ENCODE measurements at regions not wholly inside any gene's neighbourhood (a gene's known extent, or its start where the extent isn't known, plus 50 kb on each side); places are given as distances from the start of the nearest gene placed in this dataset.
A peak's percentile ranks its signal among the peaks of the same experiment; 100 is the strongest.

DNA sequence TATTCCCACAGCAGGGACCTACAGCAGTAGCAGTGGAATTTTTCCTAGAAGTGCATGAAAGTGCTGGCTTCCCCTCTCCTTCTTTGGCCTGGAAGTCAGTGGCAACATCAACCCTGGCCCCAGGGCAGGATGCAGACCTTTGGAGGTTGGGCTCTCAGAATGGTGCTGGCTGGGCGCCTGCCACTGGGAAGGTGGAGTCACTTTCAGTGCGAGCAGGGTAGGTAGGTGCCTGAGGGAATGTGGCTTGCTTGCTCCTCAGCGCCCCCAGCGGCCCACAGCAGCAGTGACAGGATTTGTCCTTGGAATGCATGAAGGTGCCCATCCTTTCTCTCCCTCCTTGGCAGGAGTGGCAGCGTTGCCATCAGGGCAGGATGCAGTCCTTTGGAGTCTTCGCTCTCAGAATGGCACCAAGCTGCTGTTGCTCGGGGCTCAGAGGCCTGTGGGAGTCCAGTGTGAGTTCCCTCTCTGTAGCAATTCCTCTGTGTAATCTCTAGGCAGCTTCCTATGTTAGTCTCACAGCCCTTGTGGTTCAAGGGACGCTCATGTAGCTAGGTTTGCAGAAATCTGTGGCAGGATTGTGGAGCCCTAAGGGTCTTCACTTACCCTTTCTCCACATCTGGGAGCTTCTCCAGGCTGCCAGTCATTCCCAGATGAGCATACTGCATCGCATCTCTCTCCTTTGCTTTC, 354.4 kb upstream of the DACH1 start:
- peak; percentile 8 for DNase-seq (ENCODE audit: low spot score)

DNA sequence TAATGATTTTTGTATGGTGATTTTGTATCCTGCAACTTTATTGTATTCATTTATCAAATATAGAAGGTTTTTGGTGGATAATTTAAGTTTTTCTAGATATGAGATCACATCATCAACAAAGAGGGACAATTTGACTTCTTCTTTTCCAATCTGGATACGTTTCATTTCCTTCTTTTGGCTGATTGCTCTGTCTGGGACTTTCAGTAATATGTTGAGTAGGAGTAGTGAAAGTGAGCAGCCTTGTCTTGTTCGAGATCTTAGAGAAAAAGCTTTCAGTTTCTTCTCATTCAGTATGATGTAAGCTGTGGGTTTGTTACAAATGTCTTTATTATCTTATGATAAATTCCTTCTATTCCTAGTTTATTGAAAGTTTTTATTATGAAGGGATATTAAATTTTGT, 352.0 kb upstream of the DACH1 start:
- no peak for DNase-seq (ENCODE audit: low spot score)

DNA sequence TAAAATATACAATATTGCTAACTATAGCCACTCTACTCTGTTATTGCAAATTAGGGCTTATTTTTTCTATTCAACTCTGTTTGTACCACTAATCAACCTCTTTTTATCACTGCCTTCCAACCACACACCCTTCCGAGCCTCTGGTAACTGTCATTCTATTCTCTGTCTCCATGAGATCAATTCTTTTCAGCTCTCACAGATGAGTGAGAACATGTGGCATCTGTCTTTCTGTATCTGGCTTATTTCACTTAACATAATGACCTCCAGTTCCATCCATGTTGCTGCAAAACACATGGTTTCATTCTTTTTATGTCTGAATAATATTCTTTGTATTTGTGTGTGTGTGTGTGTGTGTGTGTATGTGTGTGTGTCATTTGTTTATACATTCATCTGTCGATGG, 350.1 kb upstream of the DACH1 start:
- DNase-seq (ENCODE audit: low spot score), result no peak

DNA sequence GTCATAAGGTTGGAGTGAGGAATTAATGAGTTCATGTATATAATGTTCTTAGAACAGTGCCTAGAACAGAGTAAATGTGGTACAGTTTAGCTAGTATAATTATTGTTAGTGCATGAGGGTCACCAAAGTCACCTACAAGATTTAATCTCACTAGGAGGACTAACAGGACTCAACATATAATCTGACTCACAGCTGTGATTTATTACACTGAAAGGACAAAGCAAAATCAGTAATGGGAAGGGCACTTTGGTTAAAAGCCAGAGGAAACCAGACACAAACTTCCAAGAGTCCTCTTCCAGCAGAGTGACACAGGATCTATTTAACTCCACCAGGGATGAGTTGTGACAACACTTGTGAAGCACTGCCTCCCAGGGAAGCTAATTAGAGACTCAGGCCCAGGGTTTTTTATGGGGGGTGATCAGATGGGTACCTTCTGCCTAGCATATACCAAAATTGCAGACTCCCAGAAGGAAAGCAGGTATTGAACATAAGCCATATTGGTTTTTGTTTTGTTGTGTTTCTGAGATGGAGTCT, 341.2 kb upstream of the DACH1 start:
- DNase-seq (ENCODE audit: low spot score), result no peak

DNA sequence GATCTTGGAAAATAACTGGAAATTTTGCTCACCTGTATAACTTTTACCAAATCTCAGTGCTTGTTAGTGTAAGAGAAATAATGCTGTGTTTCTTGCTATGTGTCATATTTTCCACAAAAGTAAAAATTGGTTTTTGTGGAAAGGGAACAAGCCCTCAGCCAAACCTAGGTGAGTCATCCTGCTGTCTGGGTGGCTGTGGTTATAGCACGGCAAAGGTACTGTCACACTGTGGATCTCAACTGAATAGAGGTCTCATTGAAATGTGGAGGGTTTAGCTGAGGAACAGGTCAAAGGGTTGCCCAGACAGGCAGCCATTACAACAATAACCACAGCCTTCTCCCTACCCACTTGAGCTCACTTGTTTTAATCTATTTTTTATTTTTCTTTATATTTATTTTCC, 338.8 kb upstream of the DACH1 start:
- peak; percentile 11 for DNase-seq (ENCODE audit: low spot score)

DNA sequence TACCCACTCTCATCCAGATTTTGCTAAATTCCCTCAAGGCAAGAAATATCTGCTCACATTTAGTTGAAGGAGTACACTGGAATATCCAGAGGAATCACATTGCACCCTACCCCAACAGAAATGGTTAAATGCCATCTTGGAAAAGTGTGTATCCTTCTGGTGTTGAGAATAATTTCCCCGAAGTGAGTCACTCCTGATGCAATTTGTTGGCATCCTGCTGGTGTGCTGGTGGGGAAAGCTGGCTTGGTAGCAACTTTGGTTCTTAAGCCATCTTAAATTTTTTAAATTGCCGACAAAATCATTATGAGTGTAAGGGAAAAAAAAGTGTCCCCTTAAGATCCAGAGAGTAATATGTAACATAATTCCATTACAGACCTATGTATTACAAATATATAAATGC, 337.3 kb upstream of the DACH1 start:
- DNase-seq (ENCODE audit: low spot score), result peak; percentile 32

DNA sequence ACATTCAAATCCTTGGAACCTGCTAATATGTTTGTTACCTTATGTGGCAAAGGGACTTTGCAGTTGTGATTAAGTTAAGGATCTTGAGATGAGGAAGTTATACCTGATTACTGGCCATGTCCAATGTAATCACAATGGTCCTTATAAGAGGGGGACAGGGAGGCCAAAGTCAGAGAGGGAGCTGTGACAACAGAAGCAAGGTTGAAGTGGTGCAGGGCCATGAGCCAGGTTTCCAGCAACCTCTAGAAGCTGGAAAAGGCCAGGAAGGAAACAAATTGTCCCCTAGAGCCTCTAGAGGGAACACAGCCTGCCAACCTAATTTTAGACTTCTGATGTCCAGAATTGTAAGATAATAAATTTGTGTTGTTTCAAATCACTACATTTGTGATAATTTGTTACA, 334.7 kb upstream of the DACH1 start:
- DNase-seq (ENCODE audit: low spot score), result no peak

DNA sequence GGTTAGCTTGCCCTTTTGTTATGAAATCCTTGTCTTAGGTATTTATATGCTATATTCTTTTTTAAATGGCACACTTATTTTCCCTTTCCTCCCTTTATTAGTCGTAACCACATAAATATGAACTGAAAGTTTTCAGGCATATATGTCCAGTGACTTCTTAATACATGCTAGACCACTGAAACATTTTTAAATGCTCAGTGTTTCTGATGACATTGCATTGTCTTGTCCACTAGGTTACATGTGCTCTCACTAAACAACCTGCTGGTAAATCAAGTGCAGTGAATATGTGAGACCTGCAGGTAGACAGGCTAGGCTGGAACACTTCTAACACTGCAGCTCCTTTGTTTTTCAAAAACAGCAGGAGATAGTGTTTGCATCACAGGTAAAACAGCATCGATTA, 332.6 kb upstream of the DACH1 start:
- DNase-seq (ENCODE audit: low spot score), result no peak

DNA sequence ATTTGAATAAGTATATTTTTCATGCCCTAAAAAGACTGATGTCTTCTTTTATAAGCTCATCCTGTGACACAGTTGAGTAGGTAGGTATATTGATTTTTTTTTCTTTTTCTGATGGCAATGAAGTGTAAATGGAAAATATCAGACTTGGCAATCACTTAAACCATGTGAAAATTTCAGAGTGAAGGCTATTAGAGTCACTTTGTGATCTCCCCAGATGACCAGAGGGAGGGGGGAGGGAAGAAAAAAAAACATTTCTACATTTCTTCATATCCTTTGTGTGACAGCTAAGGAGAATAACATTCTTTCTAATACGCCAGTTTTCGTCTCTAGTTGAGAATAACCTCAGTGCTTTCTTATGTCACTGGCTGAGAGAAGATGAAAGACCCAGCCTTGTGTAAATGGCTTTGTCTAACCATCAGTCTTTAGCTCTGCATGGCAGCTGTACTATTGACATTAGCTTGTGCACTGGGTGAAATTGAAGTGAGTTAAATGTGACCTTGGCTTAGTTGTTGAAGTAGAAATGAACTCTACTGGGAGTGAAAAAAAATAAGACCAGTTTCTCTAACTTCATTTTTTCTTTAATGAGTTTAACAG, 332.1 kb upstream of the DACH1 start:
- no peak for DNase-seq (ENCODE audit: low spot score)

DNA sequence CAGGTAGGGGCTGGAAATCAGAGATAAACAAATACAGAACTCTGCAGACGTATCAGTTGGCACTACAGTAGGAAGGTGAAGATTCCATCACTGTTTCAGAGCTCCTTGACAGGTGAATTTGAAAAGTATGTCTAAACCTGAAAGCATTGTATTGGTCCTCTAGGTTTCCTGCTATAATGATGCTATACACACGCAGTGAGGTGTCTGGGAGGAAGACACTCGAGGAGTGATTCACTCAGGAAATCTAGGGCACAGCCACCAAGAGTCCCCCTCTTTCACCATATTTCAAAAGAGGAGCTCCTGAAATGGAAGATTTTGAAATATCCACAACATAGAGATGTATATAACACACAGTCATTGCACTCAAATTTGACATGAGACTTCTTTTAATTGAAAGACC, 331.0 kb upstream of the DACH1 start:
- DNase-seq (ENCODE audit: low spot score), result no peak

DNA sequence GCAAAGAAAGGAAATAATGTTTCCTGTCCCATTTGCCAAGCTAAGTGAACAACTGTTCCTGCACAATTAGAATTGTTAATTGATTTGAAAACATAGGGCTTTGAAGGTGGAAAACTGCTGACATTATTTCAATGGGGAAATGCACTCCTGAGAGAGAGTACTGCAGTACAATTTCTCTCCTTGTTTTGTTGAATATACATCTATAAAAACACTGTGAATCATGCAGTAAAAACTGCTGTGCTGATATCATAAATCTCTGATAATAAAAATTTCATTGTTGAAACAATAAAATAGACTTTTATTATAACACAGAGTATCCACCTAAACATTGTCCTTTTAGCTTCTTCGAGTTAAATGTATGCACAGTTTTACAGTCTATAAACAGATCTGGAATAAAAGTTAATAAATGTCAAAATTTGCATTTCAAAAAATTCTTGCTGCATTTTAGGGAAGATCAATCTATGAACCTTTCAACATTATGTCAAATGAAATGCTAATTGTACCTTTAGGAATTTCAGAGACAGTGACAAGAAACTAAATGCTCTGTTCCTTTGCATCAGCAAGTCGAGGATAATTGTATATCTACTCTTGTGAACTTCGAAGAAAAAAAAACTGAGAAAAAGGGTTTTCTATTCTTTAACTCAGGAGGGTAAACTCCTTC, 328.2 kb upstream of the DACH1 start:
- DNase-seq (ENCODE audit: low spot score), result no peak

DNA sequence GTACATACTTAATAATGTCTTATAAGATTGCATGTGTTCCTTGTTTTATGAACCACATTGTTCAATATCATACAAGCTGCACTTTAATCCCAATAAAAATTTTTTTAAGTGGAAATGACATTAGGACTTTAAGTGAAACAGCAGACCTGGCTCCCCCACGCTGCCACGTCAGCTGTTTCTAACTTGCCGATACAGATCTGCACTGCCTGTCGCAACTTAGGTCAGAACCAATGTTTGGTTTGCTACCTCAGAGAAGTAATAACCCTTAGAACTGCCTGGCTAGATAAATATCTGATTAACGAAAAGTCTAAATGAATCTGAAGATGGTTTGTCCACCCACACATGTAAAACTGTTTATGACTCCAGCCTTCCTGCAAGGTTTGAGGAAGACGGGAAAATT, 327.5 kb upstream of the DACH1 start:
- peak; percentile 11 for DNase-seq (ENCODE audit: low spot score)

DNA sequence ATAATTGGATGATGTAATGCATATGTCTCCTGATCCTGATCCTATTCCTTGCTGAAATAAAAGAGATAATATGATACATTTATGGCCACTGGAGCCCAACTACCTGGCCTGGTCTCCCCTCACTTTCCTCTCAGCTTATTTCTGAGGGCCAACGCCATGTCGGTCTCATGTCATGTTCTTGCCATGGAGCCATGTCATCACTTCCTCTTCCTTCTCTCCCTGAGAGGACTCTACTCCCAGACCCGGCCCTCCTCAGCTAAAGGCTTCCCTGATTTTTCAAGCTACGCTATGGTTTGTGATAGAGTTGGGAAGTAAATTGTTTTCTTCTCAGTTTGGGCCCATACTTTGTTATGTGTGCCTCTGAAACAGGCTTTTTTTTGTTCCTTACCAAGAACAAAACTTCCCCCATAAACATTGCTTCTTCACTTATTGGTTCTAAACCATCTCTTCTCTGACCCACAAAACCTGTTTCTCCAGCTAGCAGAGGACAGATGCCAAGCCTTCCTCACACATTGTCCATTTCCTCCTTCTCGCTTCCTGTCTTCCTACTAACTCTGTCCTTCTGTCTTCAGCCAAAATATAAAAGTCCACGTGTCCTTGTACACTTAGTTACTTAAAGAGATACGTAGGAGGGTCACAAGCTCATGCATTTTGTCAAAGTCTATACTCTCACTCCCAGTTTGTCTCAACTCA, 319.9 kb upstream of the DACH1 start:
- DNase-seq (ENCODE audit: low spot score), result no peak

DNA sequence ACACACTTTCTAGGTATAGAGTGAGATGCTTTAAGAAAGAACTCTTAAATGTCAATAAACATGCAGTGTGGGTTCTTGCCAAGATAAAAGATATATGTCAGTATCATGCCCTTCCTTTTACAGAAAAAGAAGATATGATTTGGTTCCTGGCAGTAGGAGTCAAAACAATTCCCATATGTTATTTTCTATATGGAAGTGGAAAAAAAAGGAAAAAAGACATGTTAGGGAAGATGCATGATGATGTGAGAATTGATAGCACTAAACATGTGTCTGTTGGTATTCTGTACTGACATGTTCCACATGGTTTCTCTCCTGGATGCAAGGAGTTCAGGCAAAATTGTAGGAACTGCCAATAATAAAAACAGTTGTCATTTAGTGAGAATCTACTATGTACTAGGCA, 318.8 kb upstream of the DACH1 start:
- no peak for DNase-seq (ENCODE audit: low spot score)

DNA sequence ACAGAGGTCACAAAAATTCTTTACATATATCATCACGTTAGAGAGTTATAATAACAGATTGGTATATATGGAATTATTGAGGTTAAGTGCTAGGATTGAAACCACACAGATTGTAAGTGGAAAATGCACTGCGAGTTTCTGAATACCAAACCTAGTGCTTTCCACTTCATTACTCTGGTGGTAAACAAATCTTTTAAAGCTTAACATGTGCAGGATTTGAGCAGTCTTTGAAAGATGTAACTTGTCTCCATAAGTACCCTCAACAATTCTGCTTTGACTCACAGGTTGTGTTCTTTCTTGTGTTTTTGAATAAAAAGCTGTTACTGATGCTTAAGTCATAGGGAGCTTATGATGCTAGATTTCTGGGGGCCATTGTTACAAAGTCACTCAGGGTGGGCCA, 314.7 kb upstream of the DACH1 start:
- no peak for DNase-seq (ENCODE audit: low spot score)

DNA sequence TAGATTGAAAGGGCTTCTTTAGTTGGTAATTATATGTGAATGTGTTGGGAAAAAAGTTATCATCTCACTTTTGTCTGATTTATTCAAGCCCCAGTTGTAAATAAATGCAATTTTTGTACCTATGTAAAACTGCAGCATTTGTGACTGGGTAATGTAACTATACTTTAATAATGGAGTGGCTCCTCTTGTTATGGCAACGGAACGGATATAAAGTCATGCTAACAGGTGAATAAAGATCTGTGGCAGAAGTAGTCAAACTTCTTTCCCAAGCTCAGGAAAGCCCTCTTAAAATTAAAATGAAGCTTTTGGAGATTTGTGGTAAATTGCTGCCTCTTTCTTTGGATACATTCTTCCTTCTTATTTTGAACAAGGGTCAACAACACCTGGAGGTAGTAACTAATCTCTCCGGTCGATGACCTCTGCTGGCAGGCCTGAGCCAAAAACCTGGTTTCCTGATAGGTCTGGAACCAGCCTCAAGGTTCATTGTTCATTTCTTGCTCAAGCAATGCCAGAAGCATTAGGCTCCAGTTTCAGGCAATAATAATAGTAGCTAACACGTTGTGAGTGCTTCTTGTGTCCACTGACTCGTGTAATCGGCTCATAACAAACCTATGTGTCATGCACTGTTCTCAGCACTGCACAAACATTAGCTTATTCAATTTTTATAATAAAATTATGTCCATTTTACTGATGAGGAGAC, 313.4 kb upstream of the DACH1 start:
- DNase-seq (ENCODE audit: low spot score), result no peak

DNA sequence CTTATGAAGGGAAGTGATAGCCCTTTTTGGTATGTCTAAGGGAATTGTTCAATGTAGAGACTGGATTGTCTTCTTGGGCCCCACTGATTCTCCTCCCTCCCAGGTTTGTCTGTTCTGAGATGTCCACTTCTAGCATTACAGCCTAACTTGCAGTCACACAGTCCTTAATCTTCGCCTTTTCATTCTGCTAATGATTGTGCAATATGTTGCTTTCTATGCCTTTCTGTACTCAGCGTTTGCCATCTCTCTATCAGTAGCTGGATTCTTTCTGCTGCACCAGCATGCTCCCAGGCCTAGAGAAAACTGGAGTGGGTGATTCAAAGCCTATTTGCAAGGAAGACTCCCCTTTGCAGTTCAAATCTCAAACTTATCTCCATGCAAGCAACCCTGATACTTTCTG, 307.5 kb upstream of the DACH1 start:
- no peak for DNase-seq (ENCODE audit: low spot score)

DNA sequence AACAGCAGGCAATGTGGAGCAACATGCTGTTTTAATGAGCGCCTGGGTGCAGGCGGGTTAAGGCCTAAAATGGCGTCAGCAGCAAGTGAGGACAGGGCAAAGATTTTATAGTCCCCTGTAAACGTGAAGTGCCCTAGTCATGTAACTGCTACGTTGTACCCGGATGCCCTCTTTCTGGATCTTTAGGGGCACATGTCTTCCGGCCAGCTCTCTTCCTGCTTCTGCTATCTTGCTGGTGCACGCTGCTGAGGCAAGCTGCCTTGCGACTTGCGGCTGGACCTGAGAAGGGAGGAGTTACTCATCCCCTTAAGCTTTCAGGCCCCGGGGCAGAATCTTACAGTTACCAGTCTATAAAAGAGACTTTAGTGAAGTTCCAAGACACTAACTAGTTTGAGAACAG, 303.6 kb upstream of the DACH1 start:
- no peak for DNase-seq (ENCODE audit: low spot score)

DNA sequence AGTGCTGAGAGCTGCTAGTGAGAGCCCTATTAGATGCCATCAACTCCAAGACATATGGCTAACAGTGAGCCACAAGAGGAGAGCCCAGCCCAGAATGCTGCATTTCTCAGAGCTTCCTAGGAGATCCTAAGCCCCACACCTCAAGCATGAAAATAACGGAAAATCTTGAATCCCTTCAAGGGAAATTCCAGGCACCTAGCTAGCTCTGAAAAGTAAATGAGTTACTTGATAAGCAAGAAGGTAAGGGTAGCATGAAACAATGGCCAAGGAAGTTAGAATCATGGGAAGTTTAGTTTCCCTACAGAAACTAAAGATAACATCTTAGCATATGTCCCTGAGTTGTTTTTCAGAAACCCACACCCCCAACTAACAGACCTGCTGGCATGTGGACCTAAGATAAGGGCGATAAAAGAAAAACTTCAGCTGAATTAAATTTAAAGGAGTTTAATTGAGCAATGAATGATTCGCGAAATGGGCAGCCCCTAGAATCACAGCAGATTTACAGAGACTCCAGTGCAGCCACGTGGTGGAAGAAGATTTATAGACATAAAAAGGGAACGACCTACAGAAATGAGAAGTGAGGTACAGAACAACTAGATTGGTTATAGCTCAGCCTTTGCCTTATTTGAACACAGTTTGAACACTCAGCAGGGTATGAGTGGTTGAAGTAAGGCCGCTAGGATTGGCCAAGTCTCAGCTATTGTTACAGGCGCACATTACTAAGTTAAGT, 301.3 kb upstream of the DACH1 start:
- no peak for DNase-seq (ENCODE audit: low spot score)

DNA sequence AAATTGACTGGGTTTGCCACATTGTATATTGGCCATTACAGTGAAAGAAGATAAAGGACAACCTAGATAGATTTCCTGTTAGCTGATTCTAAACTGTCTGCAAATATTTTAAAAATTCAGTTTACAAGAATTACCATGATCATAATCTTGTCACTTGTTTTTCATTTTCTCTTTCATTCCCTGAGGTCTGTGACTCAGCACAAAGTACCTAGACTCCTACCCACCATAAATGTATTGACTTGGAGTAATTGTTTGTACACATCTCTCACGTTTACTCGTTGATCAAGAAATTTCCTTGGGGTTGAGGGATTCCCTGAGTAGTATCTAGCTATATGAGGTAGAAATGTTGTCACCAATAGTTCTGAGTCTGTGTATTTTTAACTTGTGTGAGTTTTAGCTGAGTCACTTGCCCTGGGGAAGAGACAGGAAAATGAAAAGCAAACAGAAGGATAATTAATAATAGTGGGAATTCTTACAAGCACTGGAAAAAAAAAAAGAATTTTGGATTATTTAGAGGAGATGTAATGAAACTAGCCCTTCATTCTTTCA, 299.2 kb upstream of the DACH1 start:
- DNase-seq (ENCODE audit: low spot score), result no peak

DNA sequence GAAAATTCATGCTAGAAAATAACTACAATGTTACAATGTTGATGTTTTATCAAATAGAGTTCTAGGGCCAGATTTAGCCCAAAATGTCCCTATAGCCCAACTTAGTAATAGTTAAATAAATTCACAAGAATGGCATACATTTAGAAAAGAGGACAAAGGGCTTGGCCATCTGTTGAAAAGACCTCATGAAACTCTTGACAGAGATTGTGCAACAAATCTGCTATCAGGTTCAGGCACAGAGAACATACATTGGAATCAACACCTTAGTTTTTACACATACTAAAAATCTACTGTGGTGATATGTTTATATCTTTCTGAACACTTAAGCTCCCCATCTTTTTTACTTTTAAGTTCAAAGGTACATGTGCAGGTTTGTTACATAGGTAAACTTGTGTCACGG, 298.3 kb upstream of the DACH1 start:
- DNase-seq (ENCODE audit: low spot score), result no peak
